ENCODE measurements at regions not wholly inside any gene's neighbourhood (a gene's known extent, or its start where the extent isn't known, plus 50 kb on each side); places are given as distances from the start of the nearest gene placed in this dataset.
A peak's percentile ranks its signal among the peaks of the same experiment; 100 is the strongest.

DNA sequence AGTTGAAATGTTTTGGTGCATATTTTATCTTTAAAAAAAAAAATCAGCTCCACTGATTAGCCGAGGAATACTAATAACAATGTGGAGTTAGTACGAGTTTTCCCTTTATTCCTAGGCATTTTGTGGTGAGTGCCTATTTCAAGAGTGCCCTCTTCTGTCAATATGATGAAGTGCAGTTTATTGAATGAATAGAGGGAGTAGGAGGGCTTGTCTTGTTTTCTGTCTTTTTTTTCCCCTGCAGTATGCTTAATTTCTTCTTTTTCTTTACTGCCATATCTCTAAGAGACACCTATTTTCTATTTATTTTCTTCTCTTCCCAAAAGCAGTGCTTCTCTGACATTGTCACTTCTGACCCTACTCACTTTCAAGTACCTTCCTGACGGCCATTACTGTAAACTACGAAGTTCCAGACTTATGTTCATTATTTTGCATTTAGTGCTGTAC lies 169.6 kb upstream of the PITX1 start:
- no peak for ATAC-seq
- CTCF ChIA-PET, result interaction anchor here (0.7 to 1.7 kb wide), 2 partner anchors 12 to 348 kb away, joined by 3 to 7 read pairs; no protein-coding TSS in a partner anchor
- TF ChIP-seq CTCF (IDR thresholded peaks at IDR 0.05), result peak; percentile 66

GRCh38 chr5:135203019-135203418 lies 169.0 kb upstream of the PITX1 start:
- intact Hi-C loops (cut with micrococcal nuclease), result no loop called here
- ATAC-seq, result no peak

More for the DNA sequence above, 169.6 kb upstream of the PITX1 start:
- Mint-ChIP-seq H3K4me3 (no peak overlapping the region), H3K27me3 (peaks cover 31% of the 10 kb centered on the region), H3K4me1 (ENCODE audit: low read depth) (no peaks in the 10 kb centered on the region), H3K27ac (no peak overlapping the region), H3K36me3 (ENCODE audit: low read depth) (peaks cover 7% of the 10 kb centered on the region), H3K9me3 (peaks cover 12% of the 10 kb centered on the region)
- DNase-seq, result no peak
- POLR2A ChIA-PET, result no interaction called here
- intact Hi-C loops (cut with micrococcal nuclease), result no loop called here

GRCh38 chr5:135199919-135200318 lies 165.9 kb upstream of the PITX1 start:
- peaks cover 12% of the 10 kb centered on the region for H3K9me3 Mint-ChIP-seq
- no peak for ATAC-seq
- intact Hi-C loops (cut with micrococcal nuclease), result loop anchor here (10.0 kb wide), 1 partner anchor 275 kb away; no protein-coding TSS in a partner anchor
- no peaks in the 10 kb centered on the region for H3K4me1 Mint-ChIP-seq (ENCODE audit: low read depth)
- peaks cover 39% of the 10 kb centered on the region for H3K27me3 Mint-ChIP-seq
- ChIA-PET CTCF (interaction anchor here (2.0 kb wide), 1 partner anchor 9 kb away, joined by 7 read pairs; no protein-coding TSS in a partner anchor), POLR2A (no interaction called here)
- TF ChIP-seq CTCF (IDR thresholded peaks at IDR 0.05), result no peak
- no peak for DNase-seq
- H3K4me3 Mint-ChIP-seq, result no peak overlapping the region
- no peak overlapping the region for H3K27ac Mint-ChIP-seq
- peaks cover 7% of the 10 kb centered on the region for H3K36me3 Mint-ChIP-seq (ENCODE audit: low read depth)

More at GRCh38 chr5:135203019-135203418, 169.0 kb upstream of the PITX1 start:
- Mint-ChIP-seq H3K4me3 (no peak overlapping the region), H3K4me1 (ENCODE audit: low read depth) (no peaks in the 10 kb centered on the region), H3K36me3 (ENCODE audit: low read depth) (peaks cover 7% of the 10 kb centered on the region), H3K9me3 (peaks cover 12% of the 10 kb centered on the region), H3K27ac (no peak overlapping the region), H3K27me3 (peaks cover 34% of the 10 kb centered on the region)
- DNase-seq, result no peak
- POLR2A ChIA-PET, result interaction anchor here (0.6 kb wide), 1 partner anchor 175 kb away, joined by 4 read pairs; no protein-coding TSS in a partner anchor
- TF ChIP-seq CTCF (IDR thresholded peaks at IDR 0.05), result no peak
- CTCF ChIA-PET, result interaction anchor here (0.7 to 1.7 kb wide), 3 partner anchors 9 to 348 kb away, joined by 3 to 7 read pairs (median 4); no protein-coding TSS in a partner anchor

DNA sequence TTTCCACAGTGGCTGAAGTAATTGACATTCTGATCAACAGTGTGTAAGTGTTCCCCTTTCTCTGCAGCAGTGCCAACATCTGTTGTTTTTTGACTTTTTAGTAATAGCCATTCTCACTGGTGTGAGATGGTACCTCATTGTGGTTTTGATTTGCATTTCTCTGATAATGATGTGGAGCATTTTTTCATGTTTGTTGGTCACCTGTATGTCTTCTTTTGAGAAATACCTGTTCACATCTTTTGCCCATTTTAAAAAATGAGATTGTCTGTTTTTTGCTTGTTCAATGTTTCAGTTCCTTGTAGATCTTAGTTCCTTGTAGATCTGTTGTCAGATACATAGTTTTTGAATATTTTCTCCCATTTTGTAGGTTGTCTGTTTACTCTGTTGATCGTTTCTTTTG lies 162.5 kb upstream of the PITX1 start:
- DNase-seq (no peak), ATAC-seq (no peak)
- Mint-ChIP-seq H3K27me3 (peaks cover 35% of the 10 kb centered on the region), H3K27ac (no peak overlapping the region), H3K36me3 (ENCODE audit: low read depth) (no peaks in the 10 kb centered on the region), H3K9me3 (no peaks in the 10 kb centered on the region), H3K4me3 (no peak overlapping the region), H3K4me1 (ENCODE audit: low read depth) (peaks cover 2% of the 10 kb centered on the region)
- CTCF ChIA-PET, result interaction anchor here (1.1 kb wide), 1 partner anchor 9 kb away, joined by 3 read pairs; no protein-coding TSS in a partner anchor
- no peak for TF ChIP-seq CTCF (IDR thresholded peaks at IDR 0.05)
- POLR2A ChIA-PET, result no interaction called here
- intact Hi-C loops (cut with micrococcal nuclease), result loop anchor here (10.0 kb wide), 1 partner anchor 272 kb away; no protein-coding TSS in a partner anchor

DNA sequence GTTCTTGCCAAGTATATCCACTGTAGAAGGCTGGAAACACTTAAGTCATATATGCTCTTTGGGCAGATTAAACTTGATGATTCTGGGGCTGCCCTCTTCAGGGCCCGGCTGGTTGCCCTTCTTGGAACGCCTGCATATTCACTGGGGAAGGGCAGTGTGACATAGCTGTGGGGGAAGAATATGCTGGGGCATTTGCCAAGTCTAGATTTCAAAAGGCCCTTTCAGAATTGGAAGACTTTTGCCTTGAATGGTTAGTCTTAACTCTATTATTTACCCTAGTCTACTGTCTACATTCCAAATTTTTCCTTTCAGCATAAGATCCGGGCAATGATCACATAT lies 161.2 kb upstream of the PITX1 start:
- Mint-ChIP-seq H3K27me3 (peaks cover 42% of the 10 kb centered on the region), H3K27ac (no peak overlapping the region)
- intact Hi-C loops (cut with micrococcal nuclease), result loop anchor here (10.0 kb wide), 1 partner anchor 270 kb away; no protein-coding TSS in a partner anchor

More for the DNA sequence above, 161.2 kb upstream of the PITX1 start:
- Mint-ChIP-seq H3K4me3 (no peak overlapping the region), H3K9me3 (no peaks in the 10 kb centered on the region), H3K4me1 (ENCODE audit: low read depth) (peaks cover 5% of the 10 kb centered on the region), H3K36me3 (ENCODE audit: low read depth) (no peaks in the 10 kb centered on the region)
- ChIA-PET CTCF (no interaction called here), POLR2A (no interaction called here)
- ATAC-seq (no peak), DNase-seq (no peak)
- TF ChIP-seq CTCF (IDR thresholded peaks at IDR 0.05), result no peak
